ENCODE measurements at regions not wholly inside any gene's neighbourhood (a gene's known extent, or its start where the extent isn't known, plus 50 kb on each side); places are given as distances from the start of the nearest gene placed in this dataset.

- Histone ChIP-seq H3K4me1 (no peaks in the 10 kb centered on the region), H3K36me3 (no peaks in the 10 kb centered on the region), H3K9me3 (no peaks in the 10 kb centered on the region; the same call in 1 of the 2 replicates), H3K27me3 (no peaks in the 10 kb centered on the region), H3K4me3 (ENCODE audit: low read depth, low read length) (no peak overlapping the region)
- DNase-seq = no peak
- no peak for TF ChIP-seq CTCF (IDR thresholded peaks at IDR 0.05; ENCODE audit: low read depth, low read length)
Measured at GRCh38 chr6:106796781-106797180, 167.4 kb downstream of the QRSL1 start.

- TF ChIP-seq CTCF (IDR thresholded peaks at IDR 0.05; ENCODE audit: low read depth, low read length) = no peak
- H3K4me1 ChIP-seq = no peaks in the 10 kb centered on the region
- no peaks in the 10 kb centered on the region for H3K9me3 ChIP-seq
- no peaks in the 10 kb centered on the region for H3K27me3 ChIP-seq
- H3K36me3 ChIP-seq = no peaks in the 10 kb centered on the region
- DNase-seq = no peak
- H3K4me3 ChIP-seq (ENCODE audit: low read depth, low read length) = no peak overlapping the region
Measured at GRCh38 chr6:106794129-106794528, 164.8 kb downstream of the QRSL1 start.

GRCh38 chr6:106792536-106793236, 163.3 kb downstream of the QRSL1 start:
- Histone ChIP-seq H3K27me3 (no peaks in the 10 kb centered on the region), H3K4me1 (no peaks in the 10 kb centered on the region), H3K4me3 (ENCODE audit: low read depth, low read length) (no peak overlapping the region), H3K36me3 (no peaks in the 10 kb centered on the region), H3K9me3 (no peaks in the 10 kb centered on the region)
- DNase-seq = no peak
- no peak for TF ChIP-seq CTCF (IDR thresholded peaks at IDR 0.05; ENCODE audit: low read depth, low read length)

- no peak for DNase-seq
- Histone ChIP-seq H3K4me1 (no peaks in the 10 kb centered on the region), H3K4me3 (ENCODE audit: low read depth, low read length) (no peak overlapping the region), H3K9me3 (no peaks in the 10 kb centered on the region), H3K36me3 (no peaks in the 10 kb centered on the region), H3K27me3 (no peaks in the 10 kb centered on the region)
- no peak for TF ChIP-seq CTCF (IDR thresholded peaks at IDR 0.05; ENCODE audit: low read depth, low read length)
Measured at GRCh38 chr6:106790935-106791334, 161.6 kb downstream of the QRSL1 start.

GRCh38 chr6:106790149-106790770, 160.9 kb downstream of the QRSL1 start:
- no peak for TF ChIP-seq CTCF (IDR thresholded peaks at IDR 0.05; ENCODE audit: low read depth, low read length)
- Histone ChIP-seq H3K9me3 (no peaks in the 10 kb centered on the region), H3K4me1 (no peaks in the 10 kb centered on the region), H3K27me3 (no peaks in the 10 kb centered on the region), H3K4me3 (ENCODE audit: low read depth, low read length) (no peak overlapping the region), H3K36me3 (no peaks in the 10 kb centered on the region)
- DNase-seq = no peak

GRCh38 chr6:106789428-106790148, 160.2 kb downstream of the QRSL1 start:
- no peaks in the 10 kb centered on the region for H3K27me3 ChIP-seq
- H3K36me3 ChIP-seq = no peaks in the 10 kb centered on the region
- no peaks in the 10 kb centered on the region for H3K9me3 ChIP-seq
- no peak overlapping the region for H3K4me3 ChIP-seq (ENCODE audit: low read depth, low read length)
- TF ChIP-seq CTCF (IDR thresholded peaks at IDR 0.05; ENCODE audit: low read depth, low read length) = no peak
- DNase-seq = no peak
- H3K4me1 ChIP-seq = no peaks in the 10 kb centered on the region

All from BE2C (cell line).